Stimulated activated memory B cell treated with anti-CD40 and anti-IgM and Interleukin-4, amounts not matched to agents 10 μg/mL and 1 μg/mL and 100 μg/mL, for 72 hours (primary cell): ENCODE measurements at regions not wholly inside any gene's neighbourhood (a gene's known extent, or its start where the extent isn't known, plus 50 kb on each side); places are given as distances from the start of the nearest gene placed in this dataset.

Experiments
- ATAC-seq: fragments of 150-1000 bp; cut with Tn5 transposase; 2 replicates; pipeline ENCODE4 v1.10.0; 2021
- H3K27ac Mint-ChIP-seq: one replicate; pipeline ENCODE4 v1.8.0; 2022; ENCODE audit warnings: mild to moderate bottlenecking, mixed read lengths
- H3K27me3 Mint-ChIP-seq: one replicate; pipeline ENCODE4 v1.8.0; 2022; ENCODE audit warnings: mixed read lengths
- H3K36me3 Mint-ChIP-seq: one replicate; pipeline ENCODE4 v1.8.0; 2022; ENCODE audit warnings: mixed read lengths
- H3K4me1 Mint-ChIP-seq: one replicate; pipeline ENCODE4 v1.8.0; 2022; ENCODE audit warnings: mixed read lengths
- H3K4me3 Mint-ChIP-seq: one replicate; pipeline ENCODE4 v1.8.0; 2022; ENCODE audit warnings: mild to moderate bottlenecking, moderate library complexity, mixed read lengths
- H3K9me3 Mint-ChIP-seq: one replicate; pipeline ENCODE4 v1.8.0; 2022; ENCODE audit warnings: mixed read lengths

DNA sequence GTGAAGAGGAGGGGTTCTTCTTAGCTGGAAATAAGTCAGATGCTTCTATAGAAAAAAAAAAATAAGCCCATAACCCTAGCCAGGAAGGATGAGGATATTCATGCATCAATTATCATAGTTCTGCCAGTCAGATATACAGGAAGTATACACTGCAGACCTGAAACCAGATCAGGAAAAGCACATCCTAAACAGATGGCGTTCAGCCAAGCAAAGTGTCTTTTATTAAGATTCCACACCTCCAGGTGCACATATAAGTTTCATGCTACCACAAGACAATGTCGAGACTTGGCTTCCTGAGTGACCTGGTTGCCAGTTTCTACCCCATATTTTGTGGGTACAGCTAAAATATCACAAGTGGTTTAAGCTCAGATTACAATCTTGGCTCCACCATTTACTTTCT is 108.3 kb downstream of the CETN3 start:
- Mint-ChIP-seq H3K9me3 (no peaks in the 10 kb centered on the region), H3K36me3 (no peaks in the 10 kb centered on the region), H3K27ac (no peak overlapping the region), H3K27me3 (peaks cover 11% of the 10 kb centered on the region), H3K4me1 (no peaks in the 10 kb centered on the region), H3K4me3 (no peak overlapping the region)
- no peak for ATAC-seq

DNA sequence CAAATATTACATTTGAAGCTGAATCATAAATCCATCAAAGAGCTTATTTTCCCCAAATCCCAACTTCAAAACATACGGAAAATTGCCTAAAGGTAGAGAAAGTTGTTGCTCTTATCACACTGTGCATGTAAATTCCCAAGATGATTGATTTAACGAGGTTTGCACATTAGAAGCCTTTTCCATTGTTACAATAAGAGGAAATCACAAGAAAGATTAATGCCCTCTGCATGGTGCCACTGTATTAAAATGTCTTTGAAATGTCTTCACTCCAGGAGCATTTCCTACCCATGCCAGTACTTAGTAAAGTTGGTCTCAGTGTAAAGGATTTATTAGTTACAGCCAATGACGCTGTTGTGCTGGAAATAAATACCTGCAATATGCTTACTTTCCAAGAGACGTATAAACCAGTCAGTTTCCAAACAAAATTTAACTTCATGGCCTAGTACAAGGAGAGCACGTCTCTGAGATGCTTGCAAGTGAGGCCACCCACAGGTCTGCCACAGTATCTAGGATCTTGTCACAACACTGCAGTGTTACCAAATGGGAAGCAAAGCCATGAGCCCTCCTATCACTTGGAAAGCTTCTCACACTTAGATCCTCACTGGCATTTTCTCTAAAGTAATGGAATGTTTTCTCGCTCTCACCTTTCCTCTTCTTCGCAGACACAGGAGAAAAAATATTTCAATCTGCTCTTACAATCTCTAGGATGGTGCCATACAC is 112.4 kb downstream of the CETN3 start:
- Mint-ChIP-seq H3K9me3 (no peaks in the 10 kb centered on the region), H3K36me3 (no peaks in the 10 kb centered on the region), H3K27me3 (no peaks in the 10 kb centered on the region), H3K27ac (no peak overlapping the region), H3K4me1 (no peaks in the 10 kb centered on the region), H3K4me3 (no peak overlapping the region)
- no peak for ATAC-seq

DNA sequence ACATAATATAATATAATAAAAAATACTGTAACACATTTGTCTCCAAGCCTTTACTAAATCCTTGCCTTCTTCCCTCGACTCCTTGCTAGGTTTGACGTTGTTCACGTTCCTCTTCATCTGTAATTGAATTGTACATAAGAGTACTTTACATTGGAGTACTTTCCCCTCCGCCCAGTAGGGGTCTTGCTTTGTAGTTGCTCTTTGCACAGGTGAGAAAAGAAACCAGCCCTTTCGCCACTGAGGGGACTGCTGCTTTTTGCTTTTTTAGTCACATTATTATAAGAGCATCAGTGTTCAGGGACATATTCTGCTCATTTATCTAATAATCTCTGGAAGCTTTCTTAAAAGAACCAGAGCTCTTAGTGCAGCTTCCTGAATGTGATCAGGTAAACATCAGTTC is 115.0 kb downstream of the CETN3 start:
- Mint-ChIP-seq H3K36me3 (no peaks in the 10 kb centered on the region), H3K4me1 (no peaks in the 10 kb centered on the region), H3K4me3 (no peak overlapping the region), H3K9me3 (no peaks in the 10 kb centered on the region), H3K27me3 (peaks cover 7% of the 10 kb centered on the region), H3K27ac (no peak overlapping the region)
- ATAC-seq: no peak

DNA sequence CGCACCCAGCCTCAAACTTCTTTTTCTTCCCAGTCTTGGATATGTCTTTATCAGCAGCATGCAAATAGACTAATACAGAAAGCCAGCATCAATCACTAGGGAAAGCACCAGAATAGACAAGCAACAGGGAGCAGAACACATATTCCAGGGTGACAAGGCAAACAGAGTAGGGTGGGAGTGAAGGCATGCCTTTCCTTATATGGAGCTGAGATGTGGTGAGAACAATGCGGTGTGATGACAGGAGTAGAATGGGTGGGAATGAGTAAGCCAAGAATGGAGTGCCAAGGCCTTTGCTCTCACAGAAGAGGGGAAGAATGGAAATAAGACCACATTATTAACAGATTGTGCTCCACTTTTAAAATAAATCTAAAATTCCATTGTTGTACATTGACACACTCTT is 115.6 kb downstream of the CETN3 start:
- Mint-ChIP-seq H3K36me3 (no peaks in the 10 kb centered on the region), H3K4me3 (no peak overlapping the region), H3K9me3 (no peaks in the 10 kb centered on the region), H3K4me1 (no peaks in the 10 kb centered on the region), H3K27ac (no peak overlapping the region), H3K27me3 (peaks cover 7% of the 10 kb centered on the region)
- no peak for ATAC-seq

DNA sequence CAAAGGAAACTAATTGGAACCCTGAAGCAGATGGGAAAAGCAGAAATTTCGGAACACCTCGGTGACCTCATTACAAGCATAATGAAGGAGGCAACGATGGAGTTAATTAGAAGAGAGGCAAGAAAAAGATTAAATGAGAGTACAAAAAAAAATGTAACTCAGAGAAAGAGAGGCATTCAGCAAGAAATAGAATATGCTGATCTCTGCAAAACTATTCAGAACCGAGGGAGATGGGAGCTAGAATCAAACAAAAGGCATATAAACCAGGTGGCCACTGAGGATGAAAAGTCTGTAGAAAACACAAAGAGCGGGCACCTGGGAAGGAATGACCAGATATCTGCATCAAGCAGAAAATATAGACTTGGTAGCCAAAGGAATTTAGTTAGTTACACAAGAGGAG is 118.9 kb downstream of the CETN3 start:
- Mint-ChIP-seq H3K27me3 (peaks cover 7% of the 10 kb centered on the region), H3K4me1 (no peaks in the 10 kb centered on the region), H3K27ac (no peak overlapping the region), H3K36me3 (no peaks in the 10 kb centered on the region), H3K9me3 (no peaks in the 10 kb centered on the region), H3K4me3 (no peak overlapping the region)
- no peak for ATAC-seq

DNA sequence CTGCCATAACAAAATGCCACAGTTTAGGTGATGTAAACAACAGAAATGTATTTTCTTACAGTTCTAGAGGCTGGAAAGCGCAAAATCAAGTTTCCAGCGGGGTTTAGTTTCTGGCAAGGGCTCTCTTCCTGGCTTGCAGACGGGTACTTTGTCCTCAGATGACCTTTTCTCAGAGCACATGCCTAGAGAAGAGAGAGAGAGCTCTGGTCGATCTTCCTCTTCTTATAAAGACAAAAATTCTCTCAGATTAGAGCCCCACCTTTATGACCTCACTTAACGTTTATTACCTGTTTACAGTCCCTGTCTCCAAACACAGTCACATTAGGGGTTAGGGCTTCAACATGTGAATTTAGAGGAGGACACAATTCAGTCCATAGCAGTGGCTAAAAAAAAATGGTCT is 119.7 kb downstream of the CETN3 start:
- H3K36me3 Mint-ChIP-seq: no peaks in the 10 kb centered on the region
- H3K4me1 Mint-ChIP-seq: no peaks in the 10 kb centered on the region
- H3K4me3 Mint-ChIP-seq: no peak overlapping the region
- H3K9me3 Mint-ChIP-seq: no peaks in the 10 kb centered on the region
- no peak for ATAC-seq
- no peak overlapping the region for H3K27ac Mint-ChIP-seq
- peaks cover 7% of the 10 kb centered on the region for H3K27me3 Mint-ChIP-seq

DNA sequence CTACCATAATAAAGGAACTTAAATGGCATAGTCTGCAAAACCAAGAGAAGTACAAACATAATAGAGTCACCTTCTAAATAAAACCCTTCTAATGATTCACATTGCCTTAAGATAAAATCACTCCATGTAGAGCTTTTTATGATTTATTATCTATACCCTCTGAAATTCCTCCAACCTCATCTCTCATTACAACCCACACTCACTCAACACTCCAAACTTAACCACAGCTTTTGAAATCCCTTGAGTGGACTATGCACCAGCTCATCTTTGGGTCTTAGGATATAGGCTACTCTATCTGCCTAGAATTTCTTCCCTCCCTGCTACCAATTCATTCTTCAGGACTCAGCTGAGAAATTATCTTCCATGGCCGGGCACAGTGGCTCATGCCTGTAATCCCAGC is 122.5 kb downstream of the CETN3 start:
- Mint-ChIP-seq H3K4me3 (no peak overlapping the region), H3K27ac (no peak overlapping the region), H3K27me3 (peaks cover 20% of the 10 kb centered on the region), H3K9me3 (no peaks in the 10 kb centered on the region), H3K36me3 (no peaks in the 10 kb centered on the region), H3K4me1 (no peaks in the 10 kb centered on the region)
- ATAC-seq: no peak

DNA sequence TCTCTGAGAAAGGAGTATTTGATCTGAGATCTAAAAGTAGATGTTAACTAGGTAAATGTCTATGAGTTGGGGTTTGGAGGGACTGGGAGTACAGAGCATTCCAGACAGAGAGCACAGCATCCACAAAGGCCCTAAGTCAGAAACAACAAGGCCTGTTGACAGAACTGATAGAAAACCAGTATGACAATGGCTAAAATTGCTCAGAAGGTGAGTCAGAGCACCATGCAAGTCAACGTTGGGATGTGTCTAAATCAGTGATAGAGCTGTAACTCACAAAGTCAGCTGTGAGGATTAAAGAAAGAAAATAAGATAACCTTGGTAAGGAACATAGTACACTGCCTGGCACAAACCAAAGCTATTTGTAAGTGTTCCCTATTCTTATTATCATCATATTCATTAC is 124.0 kb downstream of the CETN3 start:
- no peak overlapping the region for H3K27ac Mint-ChIP-seq
- no peaks in the 10 kb centered on the region for H3K4me1 Mint-ChIP-seq
- no peak for ATAC-seq
- no peaks in the 10 kb centered on the region for H3K9me3 Mint-ChIP-seq
- H3K4me3 Mint-ChIP-seq: no peak overlapping the region
- H3K27me3 Mint-ChIP-seq: peaks cover 17% of the 10 kb centered on the region
- H3K36me3 Mint-ChIP-seq: no peaks in the 10 kb centered on the region

DNA sequence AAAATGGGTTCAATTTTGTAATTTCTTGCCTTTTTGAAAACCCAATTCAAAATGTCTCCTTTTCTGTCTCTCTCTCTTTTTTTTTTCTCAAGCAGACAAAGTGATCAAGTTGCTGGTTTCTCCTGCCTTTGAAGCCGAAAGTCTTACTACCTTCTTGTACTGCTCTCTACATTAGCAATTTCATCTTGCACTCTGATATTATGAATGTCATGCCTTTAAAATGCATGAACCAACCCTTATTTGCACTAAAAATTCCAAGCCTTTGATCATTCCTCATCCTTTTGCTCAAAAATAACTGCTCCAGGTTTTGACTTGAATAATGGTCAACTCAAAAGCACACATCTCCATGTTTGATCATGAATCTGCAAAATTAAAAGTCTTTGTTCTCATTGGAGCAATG is 125.2 kb downstream of the CETN3 start:
- H3K4me3 Mint-ChIP-seq: no peak overlapping the region
- peaks cover 13% of the 10 kb centered on the region for H3K27me3 Mint-ChIP-seq
- H3K27ac Mint-ChIP-seq: no peak overlapping the region
- no peaks in the 10 kb centered on the region for H3K9me3 Mint-ChIP-seq
- H3K36me3 Mint-ChIP-seq: no peaks in the 10 kb centered on the region
- no peak for ATAC-seq
- H3K4me1 Mint-ChIP-seq: no peaks in the 10 kb centered on the region

DNA sequence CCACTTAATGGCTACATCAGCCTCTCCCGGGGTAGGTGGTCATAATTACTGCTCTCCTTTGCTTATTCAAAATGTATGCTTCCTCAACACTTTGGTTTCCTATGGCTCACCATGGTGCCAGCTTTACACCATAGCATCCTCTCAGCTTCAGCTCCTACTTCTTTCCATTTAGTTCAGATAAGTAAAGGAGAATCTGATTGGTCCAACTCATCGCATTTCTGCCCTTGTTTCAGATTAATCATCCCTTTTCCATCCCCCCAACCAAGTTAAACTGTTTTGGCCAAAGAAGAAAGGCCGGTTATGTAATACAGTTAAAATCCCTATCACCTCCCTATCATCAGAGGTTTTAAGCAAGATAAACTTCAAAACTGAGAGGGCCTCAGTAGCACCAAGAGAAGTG is 130.5 kb downstream of the CETN3 start:
- Mint-ChIP-seq H3K27me3 (peaks cover 13% of the 10 kb centered on the region), H3K4me3 (no peak overlapping the region), H3K36me3 (no peaks in the 10 kb centered on the region), H3K4me1 (no peaks in the 10 kb centered on the region), H3K27ac (no peak overlapping the region), H3K9me3 (no peaks in the 10 kb centered on the region)
- ATAC-seq: peak; percentile 21

DNA sequence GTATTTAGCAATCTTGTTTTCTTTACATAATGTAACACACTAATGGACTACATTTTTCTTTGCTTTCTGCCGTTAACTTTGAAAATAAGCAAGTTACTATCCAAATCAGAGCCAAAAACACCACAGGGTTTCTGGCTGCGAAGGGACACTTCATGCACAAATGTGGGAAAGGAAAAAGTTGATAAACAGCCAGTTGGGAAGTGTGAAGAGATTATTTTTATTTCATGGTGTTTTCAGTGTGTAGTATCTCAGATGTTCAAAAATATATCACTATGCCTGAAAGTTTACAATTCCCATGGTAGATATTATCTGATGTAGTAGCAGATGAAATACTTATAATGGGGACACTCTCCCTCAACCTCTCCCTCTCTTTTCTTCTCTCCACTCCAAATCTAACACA is 135.3 kb downstream of the CETN3 start:
- Mint-ChIP-seq H3K36me3 (no peaks in the 10 kb centered on the region), H3K9me3 (no peaks in the 10 kb centered on the region), H3K4me1 (no peaks in the 10 kb centered on the region), H3K27me3 (no peaks in the 10 kb centered on the region), H3K4me3 (no peak overlapping the region), H3K27ac (no peak overlapping the region)
- ATAC-seq: no peak

DNA sequence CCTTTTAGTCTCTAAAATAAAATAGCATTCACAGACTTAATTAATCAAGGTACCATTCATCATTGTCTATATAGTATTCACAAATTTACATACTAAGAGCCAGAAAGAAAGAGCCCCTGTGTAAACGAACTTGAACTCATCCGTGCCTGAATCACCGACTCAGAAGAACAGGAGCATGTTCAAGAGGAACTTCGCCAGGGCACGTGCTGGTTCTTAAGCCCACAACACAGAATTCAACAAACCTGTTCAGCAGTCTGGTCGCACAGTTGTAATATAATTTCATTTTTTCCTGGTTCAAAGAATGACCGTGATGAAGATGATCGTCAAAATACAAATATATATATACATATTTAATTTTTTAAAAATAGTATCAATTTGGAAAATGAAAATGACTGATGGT is 141.9 kb downstream of the CETN3 start:
- ATAC-seq: no peak
- no peaks in the 10 kb centered on the region for H3K36me3 Mint-ChIP-seq
- no peak overlapping the region for H3K4me3 Mint-ChIP-seq
- H3K27ac Mint-ChIP-seq: no peak overlapping the region
- H3K27me3 Mint-ChIP-seq: no peaks in the 10 kb centered on the region
- H3K9me3 Mint-ChIP-seq: no peaks in the 10 kb centered on the region
- H3K4me1 Mint-ChIP-seq: no peaks in the 10 kb centered on the region

DNA sequence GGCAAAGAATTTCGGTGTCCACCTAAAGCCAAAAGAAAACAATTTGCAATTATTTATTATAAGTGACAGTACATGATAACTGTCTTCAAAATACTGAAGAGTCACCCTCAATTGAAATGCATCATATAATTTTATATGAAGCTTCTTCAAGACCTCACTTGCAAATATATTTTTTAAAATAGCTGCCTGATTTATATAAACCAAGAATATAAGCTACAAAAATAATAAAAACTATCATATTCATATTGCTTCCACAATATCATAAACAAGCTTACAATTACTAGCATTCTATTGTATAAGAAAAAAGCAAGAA is 144.1 kb downstream of the CETN3 start:
- Mint-ChIP-seq H3K27ac (no peak overlapping the region), H3K27me3 (no peaks in the 10 kb centered on the region), H3K4me3 (no peak overlapping the region), H3K4me1 (no peaks in the 10 kb centered on the region), H3K9me3 (no peaks in the 10 kb centered on the region), H3K36me3 (no peaks in the 10 kb centered on the region)
- no peak for ATAC-seq

DNA sequence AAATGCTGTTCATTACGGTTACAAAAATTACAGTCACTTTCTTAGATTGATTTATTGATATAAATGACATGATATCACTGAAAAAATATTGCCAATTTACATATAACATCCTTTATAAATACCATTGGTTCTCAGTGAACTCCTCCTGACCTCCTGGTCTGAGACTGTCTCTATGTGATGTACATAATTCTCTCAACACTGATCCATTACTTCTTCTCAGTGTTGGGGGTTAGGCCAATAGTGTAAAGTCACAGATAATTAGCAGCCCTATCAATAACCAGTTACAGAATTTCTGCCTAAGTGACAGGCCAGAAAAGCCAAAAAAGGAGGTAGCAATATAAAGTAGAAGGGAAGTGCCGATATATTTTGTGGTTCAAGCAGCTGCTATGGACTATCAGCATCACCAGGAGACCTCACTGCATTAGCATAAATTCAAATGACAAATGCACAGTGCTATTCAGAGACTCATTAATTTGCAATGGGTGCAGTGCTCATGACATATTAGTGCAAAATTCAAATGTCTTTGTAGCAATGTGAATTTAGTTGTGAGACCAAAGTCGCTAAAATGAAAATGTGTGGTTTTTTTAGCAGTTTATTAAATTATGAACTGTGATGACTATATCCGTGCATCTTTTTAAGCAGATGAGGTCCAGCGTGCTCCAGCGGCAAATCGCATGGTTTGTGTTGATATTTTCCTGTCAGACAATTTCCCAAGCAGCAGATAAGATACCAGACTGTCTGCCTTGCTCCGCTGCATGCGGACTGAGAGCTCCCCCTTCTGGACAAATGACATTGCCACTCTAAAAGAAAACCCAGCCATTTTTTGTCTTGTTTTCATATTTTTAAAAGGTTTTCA is 144.6 kb downstream of the CETN3 start:
- no peaks in the 10 kb centered on the region for H3K9me3 Mint-ChIP-seq
- no peaks in the 10 kb centered on the region for H3K4me1 Mint-ChIP-seq
- no peaks in the 10 kb centered on the region for H3K36me3 Mint-ChIP-seq
- H3K27ac Mint-ChIP-seq: no peak overlapping the region
- peak; percentile 70 for ATAC-seq
- no peak overlapping the region for H3K4me3 Mint-ChIP-seq
- no peaks in the 10 kb centered on the region for H3K27me3 Mint-ChIP-seq

DNA sequence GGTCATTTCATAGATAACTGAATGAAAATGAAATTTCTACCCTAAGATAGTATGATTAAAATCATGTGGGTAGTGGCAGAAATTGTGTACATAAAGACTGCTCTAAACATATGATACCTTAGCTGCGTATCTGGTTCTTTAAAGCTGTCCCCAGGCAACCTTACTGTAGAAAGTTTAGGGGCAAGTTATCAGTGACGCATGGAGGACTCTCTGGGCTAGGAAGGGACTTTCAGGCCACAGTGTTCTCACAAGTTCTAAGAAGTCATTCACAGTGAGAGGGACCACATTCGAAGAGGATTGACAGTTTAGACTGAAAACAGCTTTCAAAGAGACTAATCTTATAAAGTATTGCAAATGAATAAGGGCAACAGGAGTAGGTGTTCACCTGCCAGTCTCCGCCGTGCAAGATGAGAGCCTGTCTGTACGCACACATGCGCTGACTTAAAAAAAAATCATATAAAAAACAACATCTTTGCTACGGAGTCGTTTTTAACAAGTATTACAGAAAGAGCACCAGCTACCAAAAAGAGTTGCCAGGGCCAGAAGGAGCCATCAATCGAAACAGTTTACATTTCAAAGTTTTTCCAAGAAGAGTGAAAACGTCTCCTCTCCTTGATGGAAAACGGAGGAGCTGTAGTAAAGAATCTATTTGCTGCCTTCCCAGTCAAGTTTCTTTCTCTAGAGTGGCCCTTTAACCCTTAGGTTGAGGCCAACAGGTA is 146.3 kb downstream of the CETN3 start:
- Mint-ChIP-seq H3K36me3 (no peaks in the 10 kb centered on the region), H3K4me3 (no peak overlapping the region), H3K9me3 (no peaks in the 10 kb centered on the region), H3K27me3 (no peaks in the 10 kb centered on the region), H3K27ac (no peak overlapping the region), H3K4me1 (no peaks in the 10 kb centered on the region)
- no peak for ATAC-seq

DNA sequence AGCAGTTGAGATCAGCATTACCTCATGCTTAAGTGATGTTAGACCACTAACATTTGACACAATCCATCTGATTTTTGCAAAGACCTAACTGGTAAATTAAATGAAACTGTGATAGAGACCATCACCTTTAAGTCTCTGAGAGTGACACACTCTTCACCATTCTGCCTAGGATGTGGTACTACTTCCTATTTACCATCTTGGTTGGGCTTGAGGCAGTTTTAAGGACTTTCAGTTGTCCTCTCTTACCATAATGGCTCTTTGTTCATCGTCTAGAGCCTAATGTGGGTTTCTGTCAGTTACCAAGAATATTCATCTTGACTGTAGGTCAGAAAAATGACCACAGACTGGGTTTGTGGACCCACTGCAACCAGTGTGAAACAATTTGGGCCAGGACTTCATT is 158.1 kb downstream of the CETN3 start:
- Mint-ChIP-seq H3K27me3 (no peaks in the 10 kb centered on the region), H3K4me3 (no peak overlapping the region), H3K9me3 (no peaks in the 10 kb centered on the region), H3K4me1 (no peaks in the 10 kb centered on the region), H3K36me3 (no peaks in the 10 kb centered on the region), H3K27ac (no peak overlapping the region)
- ATAC-seq: no peak
